A549 (cell line): ENCODE measurements at regions not wholly inside any gene's neighbourhood (a gene's known extent, or its start where the extent isn't known, plus 50 kb on each side); places are given as distances from the start of the nearest gene placed in this dataset.

Source experiments
- ATAC-seq, 2 experiments: fragments of 200-7000 bp in 1 of 2; fragments of >200 bp in 1 of 2; cut with Nextera tagmentation in 1 of 2; cut with Tn5 transposase in 1 of 2; 3 replicates each; pipeline versions ENCODE4 v1.8.0 to v1.9.1; 2018 to 2020; ENCODE audit warnings: mild to moderate bottlenecking in 1 of 2, moderate library complexity in 1 of 2
- CTCF ChIA-PET: fragments of 300-600 bp; sonication (Branson Sonifier 250); formaldehyde crosslinking; extraction: SDS; loops from one replicate; lab custom pipeline; 2021; ENCODE audit warnings: antibody characterized with exemption, inconsistent platforms; lab: Yijun Ruan, JAX
- POLR2A ChIA-PET: fragments of 350-600 bp; formaldehyde crosslinking; extraction: SDS; loops from one replicate; lab custom pipeline; 2021; ENCODE audit warnings: antibody characterized with exemption, inconsistent platforms; lab: Yijun Ruan, JAX
- DNase-seq, 2 experiments: peaks; one replicate each; pipeline versions ENCODE4 v3.0.0 to v3.0.0-alpha.2; 2011 to 2016; ENCODE audit warnings: low read depth in 1 of 2, low spot score in 1 of 2
- FAIRE-seq: peaks from 2 replicates; lab custom pipeline; 2011; peaks lifted over from hg19 to GRCh38; lab: Jason Lieb, UNC
- H3K27ac ChIP-seq, 2 experiments: fragments of >200 bp; sonication (Bioruptor Twin); formaldehyde crosslinking; 3 replicates each; pipeline ENCODE4 v1.5.1; 2016 to 2017
- H3K4me1 ChIP-seq: fragments of >200 bp; sonication (Bioruptor Twin); formaldehyde crosslinking; 3 replicates; pipeline ENCODE4 v1.6.1; 2016
- H3K4me2 ChIP-seq: fragments of >200 bp; sonication (Bioruptor Twin); formaldehyde crosslinking; 3 replicates; pipeline ENCODE4 v1.6.1; 2016
- H3K4me3 ChIP-seq: fragments of >200 bp; sonication (Bioruptor Twin); formaldehyde crosslinking; 3 replicates; pipeline ENCODE4 v1.5.1; 2016
- H3K9me3 ChIP-seq: fragments of >200 bp; sonication (Bioruptor Twin); formaldehyde crosslinking; 3 replicates; pipeline ENCODE4 v1.6.1; 2016
- BHLHE40 ChIP-seq: IDR thresholded peaks from 2 replicates; pipeline ENCODE4 v1.6.1; 2012; ENCODE audit warnings: low read depth, low read length, inconsistent platforms
- CBX8 ChIP-seq: fragments of 200-600 bp; sonication (generic); IDR thresholded peaks from 2 replicates; pipeline ENCODE4 v1.6.1; 2016
- EP300 ChIP-seq, 2 experiments: fragments of >200 bp; sonication (Bioruptor Twin); formaldehyde crosslinking; IDR thresholded peaks; 2 replicates in 1 of 2; 3 replicates in 1 of 2; pipeline ENCODE4 v1.6.1; 2016 to 2017
- FOSB ChIP-seq: fragments of 250-450 bp; sonication (Bioruptor Pico); IDR thresholded peaks from 2 replicates; pipeline ENCODE4 v1.5.0; 2020; ENCODE audit warnings: mild to moderate bottlenecking, moderate library complexity
- FOSL2 ChIP-seq, 2 experiments: fragments of 450-650 bp in 1 of 2; fragments of >200 bp in 1 of 2; sonication (Bioruptor Twin) in 1 of 2; formaldehyde crosslinking; IDR thresholded peaks; 2 replicates each; pipeline versions ENCODE4 v1.5.0 to v1.6.1; 2016 to 2020; ENCODE audit warnings: mild to moderate bottlenecking in 1 of 2, moderate library complexity in 1 of 2
- GATA3 ChIP-seq: IDR thresholded peaks from 2 replicates; pipeline ENCODE4 v1.6.1; 2012; ENCODE audit warnings: borderline replicate concordance
- HOXB5 ChIP-seq: fragments of 250-450 bp; sonication (Bioruptor Pico); IDR thresholded peaks from 2 replicates; pipeline ENCODE4 v1.5.0; 2020; ENCODE audit warnings: mild to moderate bottlenecking, moderate library complexity
- KDM5A ChIP-seq: fragments of 200-600 bp; sonication (generic); IDR thresholded peaks from 2 replicates; pipeline ENCODE4 v1.6.1; 2016; ENCODE audit warnings: antibody characterized with exemption, mild to moderate bottlenecking
- MAFK ChIP-seq: fragments of 450-650 bp; IDR thresholded peaks from 2 replicates; pipeline ENCODE4 v1.6.1; 2014; ENCODE audit not compliant: partially characterized antibody
- MAZ ChIP-seq: fragments of 150-350 bp; IDR thresholded peaks from 2 replicates; pipeline ENCODE4 v1.6.1; 2014; ENCODE audit warnings: antibody characterized with exemption, low read depth, low read length, borderline replicate concordance
- PHF8 ChIP-seq: fragments of 200-600 bp; sonication (generic); IDR thresholded peaks from 2 replicates; pipeline ENCODE4 v1.6.1; 2016; ENCODE audit warnings: low read depth, mild to moderate bottlenecking, antibody characterized with exemption, moderate library complexity, borderline replicate concordance
- POLR2A ChIP-seq: IDR thresholded peaks from 2 replicates; pipeline ENCODE4 v1.6.1; 2012; ENCODE audit warnings: mild to moderate bottlenecking, low read length
- ZFP36 ChIP-seq: fragments of 450-650 bp; IDR thresholded peaks from 2 replicates; pipeline ENCODE4 v1.6.1; 2014; ENCODE audit warnings: borderline replicate concordance; ENCODE audit not compliant: partially characterized antibody
- ZSCAN20 ChIP-seq: fragments of 250-450 bp; sonication (Bioruptor Pico); IDR thresholded peaks from 2 replicates; pipeline ENCODE4 v1.8.0; 2022; ENCODE audit warnings: mild to moderate bottlenecking, moderate library complexity
- WGBS: methylation state at CpG from one replicate; pipeline ENCODE4 v1.1.6; 2017; ENCODE audit errors: missing lambda C conversion rate; 5-methylcytosine and 5-hydroxymethylcytosine counted together
- TF ChIP-seq, protein P1 (sequence below): fragments of 200-600 bp; sonication (generic); IDR thresholded peaks from 2 replicates; pipeline ENCODE4 v1.6.1; 2016; ENCODE audit warnings: antibody characterized with exemption, mild to moderate bottlenecking, moderate library complexity
- TF ChIP-seq, protein P2 (sequence below): fragments of 250-450 bp; sonication (Bioruptor Pico); IDR thresholded peaks from 2 replicates; pipeline ENCODE4 v1.5.0; 2021; ENCODE audit warnings: mild to moderate bottlenecking, moderate library complexity, borderline replicate concordance
- TF ChIP-seq, protein P3 (sequence below): fragments of 450-650 bp; IDR thresholded peaks from 2 replicates; pipeline ENCODE4 v1.6.1; 2014; ENCODE audit warnings: antibody characterized with exemption
- TF ChIP-seq, protein P4 (sequence below): IDR thresholded peaks from 2 replicates; pipeline ENCODE4 v1.6.1; 2012; ENCODE audit warnings: low read depth, borderline replicate concordance

DNA sequence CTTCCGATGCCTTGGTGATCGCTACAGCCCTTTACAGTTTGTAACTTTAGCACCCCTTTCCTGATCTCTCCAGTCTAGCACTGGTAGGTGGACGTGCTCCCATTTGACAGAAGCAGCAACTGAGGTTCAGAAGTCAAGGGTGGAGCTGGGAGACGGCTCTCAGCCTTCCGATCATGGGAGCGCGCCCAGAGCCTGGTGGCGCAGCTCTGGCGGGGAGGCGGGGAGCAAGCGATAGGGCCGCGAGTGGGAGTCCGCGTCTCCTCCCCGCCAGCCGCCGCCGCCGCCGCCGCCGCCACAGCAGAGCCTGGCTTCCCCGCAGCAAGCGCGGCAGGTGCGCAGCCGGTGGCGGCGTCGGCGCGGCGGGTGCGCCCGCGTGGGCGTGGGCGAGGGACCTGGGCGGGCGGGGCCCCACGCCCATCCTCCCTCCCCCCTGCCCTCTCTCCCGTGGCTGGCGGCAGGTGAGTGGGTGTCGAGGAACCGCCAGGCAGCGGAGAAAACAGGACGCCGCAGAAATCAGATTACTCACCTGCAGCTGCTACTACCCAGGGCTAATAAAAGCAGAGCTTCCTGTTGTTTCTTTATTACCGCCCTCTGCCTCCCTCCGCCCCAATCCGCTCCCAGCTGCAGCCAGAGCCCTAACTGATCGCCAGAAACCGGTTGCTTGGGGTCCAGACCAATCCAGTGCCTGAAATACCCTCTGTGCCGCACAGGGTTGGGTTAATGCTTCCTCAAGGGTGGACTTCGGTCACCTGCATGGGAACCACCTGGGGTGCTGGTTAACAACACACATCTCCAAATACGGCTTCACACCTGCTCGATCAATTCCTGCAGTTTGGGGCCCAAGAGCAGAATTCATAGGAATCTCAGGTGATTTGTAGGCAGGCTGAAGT lies 60.2 kb upstream of the ID3 start:
- ATAC-seq, result 0 out of 6 replicates have a peak, but pooled peaks of 1 of the 2 experiments have one; percentile 41
- Histone ChIP-seq H3K4me1 (no peaks in the 10 kb centered on the region), H3K4me2 (peak overlapping the region; percentile 66), H3K27ac (peak overlapping the region in 1 of 2 experiments; percentile 78; a peak in 3 of 6 replicates), H3K9me3 (no peaks in the 10 kb centered on the region), H3K4me3 (peak overlapping the region; percentile 33)
- no peak for FAIRE-seq
- WGBS, result 71% methylated on average over 18 of the region's 58 CpGs
- no peak for TF ChIP-seq ZSCAN20 (CRISPR knock-in tag)
- DNase-seq, result no peak
- ChIA-PET CTCF (interaction anchor here (1.0 to 1.5 kb wide), 4 partner anchors 16 to 75 kb away, joined by 3 to 10 read pairs (median 4); no protein-coding TSS in a partner anchor), POLR2A (no interaction called here)

DNA sequence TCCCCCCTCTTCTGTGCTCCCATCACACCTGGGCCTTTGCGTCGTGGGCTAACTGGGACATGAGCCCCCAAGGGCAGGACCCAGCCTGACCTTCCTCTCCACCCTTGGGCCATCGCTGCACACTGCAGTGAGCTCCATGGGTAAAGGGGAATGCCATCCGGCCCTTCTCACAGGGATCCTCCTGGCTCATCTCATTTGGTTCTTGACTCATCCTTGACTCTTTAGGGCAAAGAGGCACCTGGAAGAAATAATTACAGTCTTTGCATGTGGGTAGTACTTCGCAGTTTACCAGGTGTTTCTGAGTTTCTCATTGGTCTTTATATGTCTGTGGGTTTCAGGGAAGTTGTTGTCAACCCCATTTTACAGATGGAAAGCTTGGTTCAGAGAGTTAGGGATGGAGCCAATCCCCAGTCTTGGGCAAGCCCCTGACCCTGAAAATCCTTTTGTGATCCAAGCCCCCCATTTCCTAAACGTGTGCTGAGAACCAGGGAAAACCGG lies 59.3 kb upstream of the ID3 start:
- CTCF ChIA-PET, result interaction anchor here (0.6 to 1.5 kb wide), 5 partner anchors 11 to 20 kb away, joined by 3 to 10 read pairs (median 3); no protein-coding TSS in a partner anchor
- FAIRE-seq, result no peak
- POLR2A ChIA-PET, result no interaction called here

DNA sequence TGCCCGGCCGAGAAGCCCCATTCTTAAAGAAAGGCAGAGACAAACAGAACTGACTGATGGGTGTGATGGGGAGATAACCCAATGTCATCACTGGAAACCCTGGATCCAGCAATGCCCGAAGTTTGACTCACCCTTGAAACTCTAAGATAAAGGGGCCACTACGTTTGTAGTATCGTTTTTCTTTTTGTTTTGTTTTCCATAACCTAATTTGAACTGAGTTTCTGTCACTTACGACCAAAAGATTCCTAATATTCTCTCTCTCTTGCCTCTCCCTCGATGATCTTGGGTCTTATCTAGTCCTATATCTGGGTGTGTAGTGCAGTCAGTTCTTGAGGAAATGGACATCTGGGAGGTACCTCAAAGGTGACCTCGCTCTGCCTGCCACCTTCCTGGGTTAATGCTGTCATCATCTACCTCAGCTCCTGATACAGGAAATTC lies 57.8 kb upstream of the ID3 start:
- WGBS, result 67% methylated on average over 8 of the region's 8 CpGs
- FAIRE-seq (no peak), DNase-seq (no peak), ATAC-seq (no peak)
- H3K9me3 ChIP-seq, result no peaks in the 10 kb centered on the region
- no peak overlapping the region for H3K4me2 ChIP-seq
- POLR2A ChIA-PET, result no interaction called here
- H3K27ac ChIP-seq, result no peak overlapping the region
- TF ChIP-seq FOSB (CRISPR knock-in tag) (no peak), PHF8 (no peak), GATA3 (no peak), BHLHE40 (no peak), CBX8 (no peak), EP300 (IDR thresholded peaks at IDR 0.05) (no peak), MAFK (no peak), ZFP36 (no peak), KDM5A (no peak), POLR2A (no peak), MAZ (no peak)
- TF ChIP-seq, protein P1, sequence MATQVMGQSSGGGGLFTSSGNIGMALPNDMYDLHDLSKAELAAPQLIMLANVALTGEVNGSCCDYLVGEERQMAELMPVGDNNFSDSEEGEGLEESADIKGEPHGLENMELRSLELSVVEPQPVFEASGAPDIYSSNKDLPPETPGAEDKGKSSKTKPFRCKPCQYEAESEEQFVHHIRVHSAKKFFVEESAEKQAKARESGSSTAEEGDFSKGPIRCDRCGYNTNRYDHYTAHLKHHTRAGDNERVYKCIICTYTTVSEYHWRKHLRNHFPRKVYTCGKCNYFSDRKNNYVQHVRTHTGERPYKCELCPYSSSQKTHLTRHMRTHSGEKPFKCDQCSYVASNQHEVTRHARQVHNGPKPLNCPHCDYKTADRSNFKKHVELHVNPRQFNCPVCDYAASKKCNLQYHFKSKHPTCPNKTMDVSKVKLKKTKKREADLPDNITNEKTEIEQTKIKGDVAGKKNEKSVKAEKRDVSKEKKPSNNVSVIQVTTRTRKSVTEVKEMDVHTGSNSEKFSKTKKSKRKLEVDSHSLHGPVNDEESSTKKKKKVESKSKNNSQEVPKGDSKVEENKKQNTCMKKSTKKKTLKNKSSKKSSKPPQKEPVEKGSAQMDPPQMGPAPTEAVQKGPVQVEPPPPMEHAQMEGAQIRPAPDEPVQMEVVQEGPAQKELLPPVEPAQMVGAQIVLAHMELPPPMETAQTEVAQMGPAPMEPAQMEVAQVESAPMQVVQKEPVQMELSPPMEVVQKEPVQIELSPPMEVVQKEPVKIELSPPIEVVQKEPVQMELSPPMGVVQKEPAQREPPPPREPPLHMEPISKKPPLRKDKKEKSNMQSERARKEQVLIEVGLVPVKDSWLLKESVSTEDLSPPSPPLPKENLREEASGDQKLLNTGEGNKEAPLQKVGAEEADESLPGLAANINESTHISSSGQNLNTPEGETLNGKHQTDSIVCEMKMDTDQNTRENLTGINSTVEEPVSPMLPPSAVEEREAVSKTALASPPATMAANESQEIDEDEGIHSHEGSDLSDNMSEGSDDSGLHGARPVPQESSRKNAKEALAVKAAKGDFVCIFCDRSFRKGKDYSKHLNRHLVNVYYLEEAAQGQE, result no peak
- TF ChIP-seq, protein P2, sequence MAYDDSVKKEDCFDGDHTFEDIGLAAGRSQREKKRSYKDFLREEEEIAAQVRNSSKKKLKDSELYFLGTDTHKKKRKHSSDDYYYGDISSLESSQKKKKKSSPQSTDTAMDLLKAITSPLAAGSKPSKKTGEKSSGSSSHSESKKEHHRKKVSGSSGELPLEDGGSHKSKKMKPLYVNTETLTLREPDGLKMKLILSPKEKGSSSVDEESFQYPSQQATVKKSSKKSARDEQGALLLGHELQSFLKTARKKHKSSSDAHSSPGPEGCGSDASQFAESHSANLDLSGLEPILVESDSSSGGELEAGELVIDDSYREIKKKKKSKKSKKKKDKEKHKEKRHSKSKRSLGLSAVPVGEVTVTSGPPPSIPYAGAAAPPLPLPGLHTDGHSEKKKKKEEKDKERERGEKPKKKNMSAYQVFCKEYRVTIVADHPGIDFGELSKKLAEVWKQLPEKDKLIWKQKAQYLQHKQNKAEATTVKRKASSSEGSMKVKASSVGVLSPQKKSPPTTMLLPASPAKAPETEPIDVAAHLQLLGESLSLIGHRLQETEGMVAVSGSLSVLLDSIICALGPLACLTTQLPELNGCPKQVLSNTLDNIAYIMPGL (CRISPR knock-in tag), result no peak
- TF ChIP-seq, protein P3, sequence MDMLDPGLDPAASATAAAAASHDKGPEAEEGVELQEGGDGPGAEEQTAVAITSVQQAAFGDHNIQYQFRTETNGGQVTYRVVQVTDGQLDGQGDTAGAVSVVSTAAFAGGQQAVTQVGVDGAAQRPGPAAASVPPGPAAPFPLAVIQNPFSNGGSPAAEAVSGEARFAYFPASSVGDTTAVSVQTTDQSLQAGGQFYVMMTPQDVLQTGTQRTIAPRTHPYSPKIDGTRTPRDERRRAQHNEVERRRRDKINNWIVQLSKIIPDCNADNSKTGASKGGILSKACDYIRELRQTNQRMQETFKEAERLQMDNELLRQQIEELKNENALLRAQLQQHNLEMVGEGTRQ, result no peak
- no peak overlapping the region for H3K4me3 ChIP-seq
- CTCF ChIA-PET, result interaction anchor here (0.6 to 1.3 kb wide), 6 partner anchors 17 to 72 kb away, joined by 3 to 5 read pairs (median 4); no protein-coding TSS in a partner anchor
- H3K4me1 ChIP-seq, result no peaks in the 10 kb centered on the region

More for the DNA sequence above, 59.3 kb upstream of the ID3 start:
- TF ChIP-seq FOSL2 (IDR thresholded peaks at IDR 0.05) (no peak), FOSL2 (CRISPR knock-in tag; IDR thresholded peaks at IDR 0.05) (no peak), EP300 (IDR thresholded peaks at IDR 0.05) (no peak), HOXB5 (CRISPR knock-in tag) (no peak)
- TF ChIP-seq, protein P4, sequence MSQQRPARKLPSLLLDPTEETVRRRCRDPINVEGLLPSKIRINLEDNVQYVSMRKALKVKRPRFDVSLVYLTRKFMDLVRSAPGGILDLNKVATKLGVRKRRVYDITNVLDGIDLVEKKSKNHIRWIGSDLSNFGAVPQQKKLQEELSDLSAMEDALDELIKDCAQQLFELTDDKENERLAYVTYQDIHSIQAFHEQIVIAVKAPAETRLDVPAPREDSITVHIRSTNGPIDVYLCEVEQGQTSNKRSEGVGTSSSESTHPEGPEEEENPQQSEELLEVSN, result no peak
- H3K27ac ChIP-seq, result no peak overlapping the region
- DNase-seq, result no peak
- no peaks in the 10 kb centered on the region for H3K9me3 ChIP-seq
- no peak overlapping the region for H3K4me2 ChIP-seq
- H3K4me3 ChIP-seq, result no peak overlapping the region
- 79% methylated on average over 7 of the region's 7 CpGs for WGBS
- no peak for ATAC-seq
- H3K4me1 ChIP-seq, result no peaks in the 10 kb centered on the region
